ENCODE measurements at regions not wholly inside any gene's neighbourhood (a gene's known extent, or its start where the extent isn't known, plus 50 kb on each side); places are given as distances from the start of the nearest gene placed in this dataset.

- Histone ChIP-seq H3K4me3 (no peak overlapping the region), H3K27me3 (no peaks in the 10 kb centered on the region), H3K27ac (no peak overlapping the region), H3K4me1 (no peaks in the 10 kb centered on the region), H3K9me3 (no peaks in the 10 kb centered on the region), H3K36me3 (no peaks in the 10 kb centered on the region)
- TF ChIP-seq CTCF (IDR thresholded peaks at IDR 0.05) = no peak
- TF ChIP-seq POLR2A (IDR thresholded peaks at IDR 0.05) = no peak
- TF ChIP-seq POLR2AphosphoS5 (IDR thresholded peaks at IDR 0.05; ENCODE audit: insufficient read depth in 1 of 2, low read depth in 1 of 2) = no peak
- intact Hi-C loops (cut with DNase I) = no loop called here
- no peak for DNase-seq (ENCODE audit: extremely low spot score in 2 of 2)
Observed at GRCh38 chr16:51009359-51009758, 141.7 kb downstream of the SALL1 start.

GRCh38 chr16:51008607-51009006 is 142.5 kb downstream of the SALL1 start:
- Histone ChIP-seq H3K36me3 (no peaks in the 10 kb centered on the region), H3K9me3 (no peaks in the 10 kb centered on the region), H3K4me3 (no peak overlapping the region), H3K27ac (no peak overlapping the region), H3K27me3 (no peaks in the 10 kb centered on the region), H3K4me1 (no peaks in the 10 kb centered on the region)
- intact Hi-C loops (cut with DNase I) = no loop called here
- TF ChIP-seq CTCF (IDR thresholded peaks at IDR 0.05) (no peak), POLR2AphosphoS5 (IDR thresholded peaks at IDR 0.05; ENCODE audit: insufficient read depth in 1 of 2, low read depth in 1 of 2) (no peak), POLR2A (IDR thresholded peaks at IDR 0.05) (no peak)
- DNase-seq (ENCODE audit: extremely low spot score in 2 of 2) = no peak

GRCh38 chr16:51008037-51008436 is 143.0 kb downstream of the SALL1 start:
- intact Hi-C loops (cut with DNase I) = no loop called here
- Histone ChIP-seq H3K4me3 (no peak overlapping the region), H3K27ac (no peak overlapping the region), H3K9me3 (no peaks in the 10 kb centered on the region), H3K27me3 (no peaks in the 10 kb centered on the region), H3K4me1 (no peaks in the 10 kb centered on the region), H3K36me3 (no peaks in the 10 kb centered on the region)
- no peak for DNase-seq (ENCODE audit: extremely low spot score in 2 of 2)
- TF ChIP-seq POLR2A (IDR thresholded peaks at IDR 0.05) = no peak
- no peak for TF ChIP-seq CTCF (IDR thresholded peaks at IDR 0.05)
- no peak for TF ChIP-seq POLR2AphosphoS5 (IDR thresholded peaks at IDR 0.05; ENCODE audit: insufficient read depth in 1 of 2, low read depth in 1 of 2)

DNA sequence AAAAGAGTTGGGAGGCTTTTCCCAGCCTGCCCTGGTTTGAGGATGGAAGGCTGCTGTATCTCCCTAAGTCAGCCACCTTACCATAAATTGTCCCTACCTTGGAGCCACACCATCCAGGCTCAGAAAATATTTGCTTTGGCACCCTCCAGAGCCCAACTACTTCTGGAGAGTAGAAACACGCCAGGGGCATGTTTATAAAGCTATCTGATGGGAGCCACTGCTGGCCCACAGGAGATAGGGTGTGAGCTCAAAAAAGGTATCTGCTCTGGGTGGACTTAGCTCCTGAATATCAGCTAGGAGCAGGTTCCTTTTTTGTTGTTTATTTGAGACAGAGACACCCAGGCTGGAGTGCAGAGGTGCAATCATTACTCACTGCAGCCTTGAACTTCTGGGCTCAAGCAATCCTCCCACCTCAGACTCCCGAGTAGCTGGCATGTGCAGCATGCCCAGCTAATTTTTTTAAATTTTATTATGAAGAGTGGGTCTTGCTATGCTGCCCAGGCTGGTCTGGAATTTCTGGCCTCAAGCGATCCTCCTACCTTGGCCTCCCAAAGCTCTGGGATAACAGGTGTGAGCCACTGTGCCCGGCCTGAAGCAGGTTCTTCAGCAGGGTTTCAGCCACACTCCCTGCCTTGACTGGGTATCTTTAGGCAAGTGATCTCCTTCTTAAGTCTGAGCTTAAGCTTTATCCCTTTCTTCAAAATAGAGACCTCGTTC is 147.1 kb downstream of the SALL1 start:
- H3K4me3 ChIP-seq = no peak overlapping the region
- no peaks in the 10 kb centered on the region for H3K36me3 ChIP-seq
- no peaks in the 10 kb centered on the region for H3K4me1 ChIP-seq
- no peak for DNase-seq (ENCODE audit: extremely low spot score in 2 of 2)
- intact Hi-C loops (cut with DNase I) = no loop called here
- no peaks in the 10 kb centered on the region for H3K9me3 ChIP-seq
- TF ChIP-seq POLR2A (IDR thresholded peaks at IDR 0.05) = no peak
- no peak for TF ChIP-seq POLR2AphosphoS5 (IDR thresholded peaks at IDR 0.05; ENCODE audit: insufficient read depth in 1 of 2, low read depth in 1 of 2)
- no peak for TF ChIP-seq CTCF (IDR thresholded peaks at IDR 0.05)
- no peak overlapping the region for H3K27ac ChIP-seq
- H3K27me3 ChIP-seq = no peaks in the 10 kb centered on the region

- Histone ChIP-seq H3K27ac (no peak overlapping the region), H3K36me3 (no peaks in the 10 kb centered on the region), H3K27me3 (no peaks in the 10 kb centered on the region), H3K9me3 (no peaks in the 10 kb centered on the region), H3K4me3 (no peak overlapping the region), H3K4me1 (no peaks in the 10 kb centered on the region)
- no peak for DNase-seq (ENCODE audit: extremely low spot score in 2 of 2)
- no peak for TF ChIP-seq POLR2AphosphoS5 (IDR thresholded peaks at IDR 0.05; ENCODE audit: insufficient read depth in 1 of 2, low read depth in 1 of 2)
- TF ChIP-seq POLR2A (IDR thresholded peaks at IDR 0.05) = no peak
- no peak for TF ChIP-seq CTCF (IDR thresholded peaks at IDR 0.05)
- intact Hi-C loops (cut with DNase I) = no loop called here
Observed at GRCh38 chr16:51002881-51003490, 148.1 kb downstream of the SALL1 start.
